Caki2 (cell line): ENCODE measurements at regions not wholly inside any gene's neighbourhood (a gene's known extent, or its start where the extent isn't known, plus 50 kb on each side); places are given as distances from the start of the nearest gene placed in this dataset.
A peak's percentile ranks its signal among the peaks of the same experiment; 100 is the strongest.
"Not testable (repeated sequence)": the region's sequence is repeated elsewhere in the genome, so short reads cannot be mapped to it uniquely, and the experiment has no call there.

Experiments used
- DNase-seq: peaks from one replicate; pipeline ENCODE4 v3.0.0-alpha.2; 2015; ENCODE audit warnings: low read depth
- in situ Hi-C: cut with HindIII; loops from 2 replicates; pipeline ENCODE4 v1.10.0; 2016; ENCODE audit warnings: low sequenced_read_pairs, low pct_unique_long_range_greater_than_20kb, mixed read lengths

DNA sequence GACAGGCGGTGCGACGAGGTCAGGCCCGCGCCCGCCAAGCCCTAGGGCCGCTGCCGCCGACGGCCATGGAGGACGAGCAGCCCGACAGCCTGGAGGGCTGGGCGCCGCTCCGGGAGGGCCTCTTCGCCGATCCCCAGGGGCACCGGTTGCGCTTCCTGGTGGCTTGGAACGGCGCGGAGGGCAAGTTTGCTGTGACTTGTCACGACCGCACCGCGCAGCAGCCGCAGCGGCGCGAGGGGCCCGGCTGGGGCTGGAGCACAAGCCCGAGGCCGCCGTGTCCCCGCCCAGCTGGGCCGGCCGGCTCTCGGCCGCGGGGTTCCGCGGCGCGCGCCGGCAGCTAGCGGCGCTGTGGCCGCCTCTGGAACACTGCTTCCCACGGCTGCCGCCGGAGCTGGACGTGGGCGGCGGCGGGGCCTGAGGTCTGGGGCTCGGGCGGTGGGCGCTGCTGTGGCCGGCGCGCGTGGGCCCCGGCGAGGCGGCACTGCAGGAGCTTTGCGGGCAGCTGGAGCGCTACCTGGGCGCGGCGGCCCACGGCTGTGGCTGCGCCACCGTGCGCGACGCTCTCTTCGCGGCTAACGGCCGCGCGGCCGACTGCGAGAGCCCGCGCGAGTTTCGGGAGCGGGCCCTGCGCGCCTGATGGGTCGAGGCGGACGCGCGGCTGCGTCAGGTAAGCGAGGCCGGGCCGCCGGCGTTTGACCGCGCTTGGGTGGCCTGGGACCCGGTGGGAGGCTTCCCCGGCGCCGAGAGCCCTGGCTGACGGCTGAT lies 122.0 kb upstream of the NIPA1 start:
- DNase-seq, result peak; percentile 63
- in situ Hi-C loops, result not testable (repeated sequence)

DNA sequence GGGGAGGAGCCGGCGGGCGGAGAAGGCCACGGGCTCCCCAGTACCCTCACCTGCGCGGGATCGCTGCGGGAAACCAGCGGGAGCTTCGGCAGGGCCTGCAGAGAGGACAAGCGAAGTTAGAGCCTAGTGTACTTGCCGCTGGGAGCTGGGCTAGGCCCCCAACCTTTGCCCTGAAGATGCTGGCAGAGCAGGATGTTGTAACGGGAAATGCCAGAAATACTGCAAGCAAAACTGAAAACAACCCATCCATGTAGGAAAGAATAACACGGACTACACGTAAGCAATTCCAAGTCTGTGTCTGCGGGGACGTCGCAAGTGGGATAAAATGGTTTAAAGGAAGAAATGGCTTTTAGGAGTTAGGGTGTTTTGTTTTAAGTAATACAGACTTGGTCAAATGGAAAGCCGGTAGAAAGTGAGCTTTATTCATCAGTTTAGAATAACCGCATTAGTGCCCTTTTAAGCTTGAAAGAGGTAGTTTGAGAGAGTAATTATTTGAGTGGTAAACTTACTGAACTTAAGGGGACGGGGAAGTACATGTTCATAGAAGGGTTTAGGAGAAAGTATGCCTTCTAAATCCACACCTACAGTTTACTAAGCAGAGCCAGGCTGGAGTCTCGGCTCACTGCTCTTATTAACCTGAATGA lies 121.3 kb upstream of the NIPA1 start:
- in situ Hi-C loops, result not testable (repeated sequence)

DNA sequence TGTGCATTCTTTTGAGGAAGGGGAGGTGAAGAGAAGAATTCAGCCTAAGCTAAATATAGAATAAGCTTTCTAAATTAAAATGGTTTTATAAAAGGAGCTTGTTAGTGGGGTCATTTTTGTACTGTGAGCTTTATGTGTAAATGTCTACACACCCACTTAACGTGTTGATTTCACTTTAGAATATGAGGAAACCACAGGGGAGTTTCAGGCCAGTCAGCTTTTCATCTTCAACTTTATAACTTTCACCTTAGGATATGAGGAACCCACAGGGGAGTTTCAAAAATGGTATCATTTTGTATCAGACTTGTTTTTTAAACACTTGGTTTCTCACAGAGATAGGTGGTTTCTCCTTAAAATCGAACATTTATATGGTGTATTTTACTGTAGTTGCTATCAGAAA lies 120.7 kb upstream of the NIPA1 start:
- in situ Hi-C loops, DNase-seq: not testable (repeated sequence)

More for the DNA sequence above, 121.3 kb upstream of the NIPA1 start:
- DNase-seq, result peak; percentile 69

DNA sequence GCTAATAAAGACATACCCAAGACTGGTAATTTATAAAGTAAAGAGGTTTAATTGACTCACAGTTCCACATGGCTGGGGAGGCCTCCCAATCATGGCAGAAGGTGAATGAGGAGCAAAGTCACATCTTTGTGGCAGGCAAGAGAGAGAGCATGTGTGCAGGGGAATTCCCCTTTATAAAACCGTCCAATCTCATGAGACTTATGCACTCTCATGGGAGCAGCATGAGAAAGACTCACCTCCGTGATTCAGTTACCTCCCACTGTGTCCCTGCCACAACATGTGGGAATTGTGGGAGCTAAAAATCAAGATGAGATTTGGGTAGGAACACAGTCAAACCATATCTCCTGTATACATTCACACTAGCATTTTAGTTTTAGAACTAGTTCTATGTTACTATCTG lies 101.7 kb upstream of the NIPA1 start:
- in situ Hi-C loops, result not testable (repeated sequence)
- DNase-seq, result peak; percentile 44

- DNase-seq, in situ Hi-C loops: not testable (repeated sequence)
Measured at GRCh38 chr15:22699881-22700280, 86.6 kb upstream of the NIPA1 start.

- DNase-seq, in situ Hi-C loops: not testable (repeated sequence)
Measured at GRCh38 chr15:22710831-22711341, 75.6 kb upstream of the NIPA1 start.

- DNase-seq, in situ Hi-C loops: not testable (repeated sequence)
Measured at GRCh38 chr15:22713933-22714332, 72.5 kb upstream of the NIPA1 start.

- in situ Hi-C loops, DNase-seq: not testable (repeated sequence)
Measured at GRCh38 chr15:22714358-22715132, 71.9 kb upstream of the NIPA1 start.

DNA sequence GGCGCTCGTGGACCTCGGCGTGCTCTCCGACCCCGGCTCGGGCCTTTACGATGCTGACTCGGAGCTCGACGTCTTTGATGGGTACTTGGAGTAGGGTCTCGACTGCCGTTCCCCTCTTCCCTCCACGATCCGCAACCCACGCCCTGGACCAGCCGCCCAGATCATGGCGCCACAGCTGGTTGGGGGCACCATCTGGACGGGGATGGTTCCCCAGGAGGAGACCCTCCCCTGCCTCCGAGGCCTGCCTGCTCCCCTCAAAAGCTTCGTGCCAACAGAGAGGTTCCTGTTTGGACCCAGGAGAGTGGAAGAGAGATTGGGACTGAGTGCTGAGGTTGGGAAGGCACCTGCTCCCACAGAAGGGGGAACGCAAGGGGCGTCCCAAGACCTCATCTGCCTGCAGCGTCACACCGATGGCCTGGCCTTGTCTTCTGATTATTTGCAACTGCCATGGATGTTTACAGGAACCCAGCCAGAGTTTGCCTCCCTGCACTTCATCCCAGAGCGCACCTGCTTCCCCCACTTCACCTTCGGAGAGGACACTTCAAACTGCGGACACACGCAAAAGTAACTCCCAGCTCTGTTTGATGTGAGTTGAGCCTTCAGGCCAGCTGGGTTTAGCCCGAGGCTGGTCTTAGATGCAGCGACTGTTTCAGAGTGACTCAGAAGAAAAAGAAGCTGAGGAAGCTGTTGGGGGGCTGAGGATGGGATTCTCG lies 71.2 kb upstream of the NIPA1 start:
- in situ Hi-C loops, DNase-seq: not testable (repeated sequence)

GRCh38 chr15:22719980-22720379 lies 66.5 kb upstream of the NIPA1 start:
- DNase-seq, in situ Hi-C loops: not testable (repeated sequence)

DNA sequence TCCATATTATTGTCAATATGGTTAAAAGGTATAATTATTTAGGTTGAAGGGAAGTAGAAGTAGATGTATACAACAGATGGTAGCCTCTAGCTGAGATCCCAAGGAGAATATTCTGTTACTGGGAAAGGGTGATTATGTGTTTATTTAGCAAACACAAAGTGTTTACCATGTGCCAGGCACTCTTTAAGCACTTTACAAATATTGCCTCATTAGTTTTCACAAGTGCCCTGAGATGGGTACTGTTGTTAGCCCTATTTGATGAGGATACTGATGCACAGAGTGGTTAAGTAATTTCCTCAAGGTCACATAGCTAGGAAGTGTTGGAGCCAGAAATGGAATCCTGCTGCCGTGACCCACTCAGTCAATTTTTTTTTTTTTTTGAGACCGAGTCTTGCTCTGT lies 60.3 kb upstream of the NIPA1 start:
- in situ Hi-C loops, DNase-seq: not testable (repeated sequence)

DNA sequence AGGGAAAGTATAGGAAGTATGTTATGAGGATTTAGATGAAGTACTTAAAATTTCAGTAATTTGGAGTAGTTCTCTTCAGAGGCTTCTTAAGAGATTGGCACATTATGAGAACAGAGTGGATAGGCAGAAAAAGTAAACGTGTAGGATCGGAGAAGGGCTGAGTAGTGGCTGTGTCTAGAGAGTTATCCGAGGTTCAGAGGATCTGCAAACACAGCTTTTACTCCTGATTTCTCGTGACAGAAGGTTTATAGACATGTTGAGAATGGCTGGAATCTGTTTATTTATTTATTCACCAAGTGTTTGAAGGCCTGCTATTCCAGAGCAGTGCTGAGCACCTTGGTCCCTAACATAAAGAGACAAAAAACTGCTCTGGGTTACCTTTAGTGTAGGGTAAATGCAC lies 51.4 kb upstream of the NIPA1 start:
- in situ Hi-C loops, DNase-seq: not testable (repeated sequence)

GRCh38 chr15:22735781-22736180 lies 50.7 kb upstream of the NIPA1 start:
- in situ Hi-C loops, result no loop called here
- no peak for DNase-seq

GRCh38 chr15:22736200-22736599 lies 50.2 kb upstream of the NIPA1 start:
- DNase-seq, in situ Hi-C loops: not testable (repeated sequence)
